NCI-H1694 treated with DMSO at 0.1 percent for 48 hours (cell line): ENCODE measurements at regions not wholly inside any gene's neighbourhood (a gene's known extent, or its start where the extent isn't known, plus 50 kb on each side); places are given as distances from the start of the nearest gene placed in this dataset.

ENCODE experiments used
- DNase-seq: peaks from one replicate; lab custom pipeline; 2025; lab: John Stamatoyannopoulos, UW

DNA sequence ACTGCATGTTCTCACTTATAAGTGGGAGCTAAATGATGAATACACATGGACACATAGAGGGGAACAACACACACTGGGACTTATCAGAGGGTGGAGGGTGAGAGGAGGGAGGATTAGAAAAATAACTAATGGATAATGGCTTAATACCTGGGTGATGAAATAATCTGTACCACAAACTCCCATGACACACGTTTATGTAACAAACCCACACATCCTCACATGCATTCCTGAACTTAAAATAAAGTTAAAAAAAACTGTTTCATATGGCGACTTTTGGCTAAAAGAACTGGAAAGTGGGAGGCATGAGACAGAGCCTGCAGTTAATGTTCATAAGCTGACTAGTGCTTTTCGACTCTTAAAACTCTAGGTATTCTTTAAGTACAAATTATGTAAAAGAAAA lies 98.9 kb upstream of the NPFFR2 start:
- no peak for DNase-seq

DNA sequence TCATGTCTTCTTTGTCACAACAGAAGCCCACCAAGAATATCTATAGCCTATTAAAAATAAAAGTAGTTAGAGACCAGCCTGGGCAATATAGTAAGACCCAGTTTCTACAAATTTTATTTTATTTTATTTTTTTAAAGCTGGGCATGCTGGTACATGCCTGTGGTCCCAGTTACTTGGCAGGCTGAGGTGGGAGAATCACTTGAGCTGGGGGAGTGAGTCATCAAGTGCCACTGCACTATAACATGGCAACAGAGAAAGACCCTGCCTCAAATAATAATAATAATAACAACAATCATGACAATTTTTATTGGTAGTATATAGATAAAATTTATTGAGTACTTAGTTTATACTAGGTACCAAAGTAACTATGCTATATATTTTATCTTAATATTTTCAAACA lies 93.0 kb upstream of the NPFFR2 start:
- DNase-seq, result no peak

DNA sequence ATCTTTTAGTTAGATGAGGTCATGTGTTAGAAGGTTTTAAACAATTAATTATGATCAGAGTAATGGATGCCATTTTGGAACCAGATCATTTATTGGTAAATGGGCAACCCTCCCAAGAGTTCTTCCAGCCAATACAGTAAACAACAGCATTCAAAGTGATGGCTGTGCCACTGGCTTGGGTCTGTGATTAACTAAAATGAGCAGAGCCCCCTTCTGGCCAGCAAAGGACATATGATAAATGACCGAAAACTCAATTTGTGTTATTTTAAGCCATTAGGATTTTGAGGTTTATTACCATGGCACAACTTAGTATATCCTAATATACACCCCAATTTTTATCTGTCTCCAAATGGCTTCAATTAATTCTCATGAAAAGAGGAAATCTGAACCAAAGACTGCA lies 90.8 kb upstream of the NPFFR2 start:
- DNase-seq, result peak; percentile 8

DNA sequence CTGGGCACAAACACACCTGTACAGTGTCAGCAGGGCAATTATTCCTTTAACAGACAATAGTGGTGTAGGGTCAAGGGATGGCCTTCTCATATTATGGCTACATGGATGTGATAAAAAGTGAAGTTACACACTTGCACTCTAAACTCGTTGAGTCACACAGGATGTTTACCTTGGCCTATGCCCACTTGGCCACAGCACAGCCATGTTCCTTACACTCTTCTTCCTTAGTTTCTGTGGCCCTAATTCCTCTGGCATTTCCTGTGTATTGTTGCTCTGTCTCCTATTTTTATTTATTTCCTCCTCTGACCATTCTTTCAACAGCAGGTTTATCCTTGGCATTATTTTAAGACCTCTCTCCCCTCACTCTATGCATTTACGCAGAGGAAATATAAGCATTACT lies 86.8 kb upstream of the NPFFR2 start:
- no peak for DNase-seq

DNA sequence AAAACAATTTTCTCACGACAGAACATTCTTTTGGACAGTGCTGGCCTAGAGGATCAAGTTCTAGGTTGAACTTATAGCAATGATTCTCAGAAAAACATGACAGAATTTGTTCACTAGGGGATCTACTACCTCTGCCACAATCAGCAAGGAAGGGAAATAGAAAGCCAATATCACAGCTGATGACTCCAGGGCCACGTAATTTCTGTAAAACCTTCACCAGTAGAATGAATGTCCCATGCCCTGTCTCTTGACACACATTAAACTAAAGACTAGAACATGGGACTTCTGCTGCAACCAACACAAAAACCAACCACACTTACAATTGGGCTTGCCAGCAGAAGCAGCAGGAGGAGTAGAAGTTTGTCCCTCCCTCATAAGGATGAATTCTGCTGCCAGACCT lies 86.0 kb upstream of the NPFFR2 start:
- DNase-seq, result no peak

DNA sequence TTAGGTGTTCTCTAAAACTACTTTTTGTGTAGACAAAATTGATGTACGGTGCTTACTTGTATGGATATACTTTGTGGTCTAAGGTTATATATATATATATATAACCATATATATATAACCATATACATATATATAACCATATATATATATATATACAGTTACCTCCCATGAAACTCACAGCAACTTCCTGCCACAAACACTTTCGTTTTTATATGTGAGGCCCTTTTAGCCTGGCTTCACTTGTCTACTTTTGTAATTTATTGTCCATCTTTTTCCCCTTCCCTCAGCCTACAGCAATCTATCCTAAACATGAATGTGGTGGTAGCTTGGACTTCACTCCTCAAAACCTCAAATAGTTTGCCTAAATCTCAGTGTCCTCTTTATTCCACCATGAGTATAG lies 72.8 kb upstream of the NPFFR2 start:
- no peak for DNase-seq

DNA sequence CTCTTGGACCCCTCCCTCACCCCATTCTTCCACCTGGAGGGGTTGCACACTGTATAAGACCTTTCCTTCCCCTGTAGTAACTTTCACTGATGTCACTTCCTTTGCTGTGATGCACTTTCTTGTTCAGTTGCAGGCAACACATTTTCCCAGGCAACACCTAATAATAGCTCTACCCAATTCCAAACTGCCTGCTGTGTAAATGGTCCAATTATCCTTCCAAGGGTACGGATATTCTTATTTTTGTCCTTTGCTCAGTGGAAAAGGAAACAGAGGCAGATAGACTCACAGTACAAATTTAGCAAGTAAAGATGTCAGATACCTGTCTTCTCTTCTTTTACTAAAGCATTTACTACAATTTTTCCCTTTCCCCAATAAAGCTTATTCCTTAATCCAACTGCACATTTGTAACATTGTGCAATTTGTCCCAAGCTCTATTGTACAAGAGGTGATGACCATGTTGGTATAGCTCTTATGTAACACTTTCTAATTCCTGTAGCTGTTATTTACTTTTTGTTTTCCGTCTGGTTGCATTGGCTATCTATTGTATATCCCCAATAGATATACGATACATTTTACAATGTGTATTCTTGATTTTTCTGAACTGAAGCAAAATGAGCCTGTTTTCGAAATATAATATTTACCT lies 69.1 kb upstream of the NPFFR2 start:
- DNase-seq, result no peak

DNA sequence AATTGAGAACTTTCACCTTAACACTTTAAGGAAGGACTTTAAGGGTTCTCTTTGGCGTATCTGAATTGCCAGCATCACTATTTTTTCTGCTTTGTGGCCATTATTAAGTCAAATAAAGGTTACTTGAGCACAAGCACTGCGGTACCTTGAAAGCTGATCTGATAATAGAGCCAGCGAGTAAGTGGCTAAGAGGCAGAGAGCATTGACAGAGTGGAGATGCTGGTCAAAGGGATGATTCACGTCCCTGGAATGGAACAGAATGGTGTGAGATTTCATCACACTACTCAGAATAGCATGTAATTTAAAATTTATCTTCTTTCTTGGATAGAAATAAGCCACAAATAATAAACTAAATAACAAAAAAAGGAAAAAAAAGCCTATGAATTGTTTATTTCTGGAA lies 57.1 kb upstream of the NPFFR2 start:
- no peak for DNase-seq

DNA sequence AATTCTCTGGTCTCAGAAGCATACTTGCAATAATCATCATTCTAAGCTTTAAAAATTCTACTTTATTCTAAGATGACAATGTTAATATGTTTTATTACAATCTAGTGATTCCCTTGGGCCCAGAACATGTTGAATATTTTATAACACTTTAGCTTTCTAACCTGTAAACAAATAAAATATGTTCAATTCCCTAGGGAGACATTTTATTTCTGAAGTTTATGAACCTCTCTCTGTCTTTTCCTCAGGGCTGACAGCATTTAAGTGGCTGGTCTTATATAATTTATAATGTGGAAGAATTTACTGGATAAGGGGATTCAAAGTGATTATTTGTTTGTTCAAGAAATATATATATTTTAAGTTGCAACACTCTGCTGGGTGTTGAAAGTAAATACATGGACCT lies 55.3 kb upstream of the NPFFR2 start:
- no peak for DNase-seq

DNA sequence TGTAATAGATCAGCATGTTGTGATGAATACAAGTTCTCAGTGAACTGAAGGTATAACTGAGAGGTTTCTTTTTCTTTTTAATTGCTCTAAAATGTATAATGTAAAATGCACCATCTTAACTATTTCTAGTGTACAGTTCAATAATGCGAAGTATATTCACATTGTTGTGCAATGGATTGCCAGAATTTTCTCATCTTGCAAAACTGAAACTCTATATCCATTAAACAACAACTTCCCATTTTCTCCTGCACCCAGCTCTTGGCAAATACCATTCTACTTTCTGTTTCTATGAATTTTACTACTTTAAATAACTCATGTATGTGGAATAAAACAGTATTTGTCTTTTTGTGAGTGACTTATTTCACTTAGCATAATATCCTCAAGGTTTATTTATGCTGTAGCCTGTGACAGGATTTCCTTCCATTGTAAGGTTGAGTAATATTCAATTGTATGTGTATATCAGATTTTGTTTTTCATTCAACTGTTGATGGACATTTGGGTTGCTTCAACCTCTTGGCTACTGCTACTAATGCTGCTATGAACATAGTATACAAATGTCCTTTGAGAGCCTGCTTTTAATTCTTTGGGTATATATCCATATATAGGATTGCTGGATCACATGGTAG lies 53.5 kb upstream of the NPFFR2 start:
- no peak for DNase-seq

DNA sequence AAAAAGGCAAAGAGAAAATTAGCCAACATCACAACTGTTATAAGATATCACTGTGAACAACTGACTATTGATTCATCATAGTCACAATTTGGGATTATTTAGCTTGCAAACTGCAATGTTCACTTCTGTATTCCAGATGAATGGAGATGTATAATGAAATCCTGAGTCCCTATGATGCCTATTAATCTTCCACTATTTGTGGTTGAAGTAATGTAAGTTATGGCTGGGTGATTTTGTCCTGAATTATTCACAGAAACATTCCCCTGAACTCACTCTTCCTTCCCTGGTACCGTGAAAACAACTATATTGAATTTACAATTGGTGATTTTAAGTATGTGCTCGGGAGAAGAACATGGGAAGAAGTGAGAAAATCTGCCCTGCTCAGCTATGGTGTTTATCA lies 50.8 kb upstream of the NPFFR2 start:
- no peak for DNase-seq
